GM19035 (cell line): ENCODE measurements at regions not wholly inside any gene's neighbourhood (a gene's known extent, or its start where the extent isn't known, plus 50 kb on each side); places are given as distances from the start of the nearest gene placed in this dataset.

Experiments
- ATAC-seq: cut with Tn5 transposase; IDR thresholded peaks from one replicate; pipeline ENCODE4 v1.9.1; 2021; ENCODE audit not compliant: unreplicated experiment

DNA sequence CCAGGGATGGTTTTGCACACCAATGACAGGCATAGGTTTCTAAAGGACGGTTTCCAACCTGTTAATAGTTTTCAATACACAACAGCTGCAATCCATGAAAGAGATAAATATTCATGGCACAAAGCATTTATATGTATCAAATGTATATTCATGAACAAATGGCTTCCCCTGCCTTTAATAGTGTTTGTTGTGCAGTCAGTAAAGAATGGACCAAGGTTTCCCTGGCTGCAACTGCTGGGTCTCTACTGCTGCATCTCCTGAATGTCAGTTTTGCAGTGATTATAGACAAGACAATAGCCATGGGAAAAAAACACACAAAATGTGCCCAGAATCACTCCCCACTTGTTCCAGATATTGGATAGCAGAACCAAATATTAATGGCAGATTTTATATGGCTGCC lies 284.1 kb downstream of the BTG1 start:
- no peak for ATAC-seq

GRCh38 chr12:91859347-91859746 lies 286.3 kb downstream of the BTG1 start:
- no peak for ATAC-seq

DNA sequence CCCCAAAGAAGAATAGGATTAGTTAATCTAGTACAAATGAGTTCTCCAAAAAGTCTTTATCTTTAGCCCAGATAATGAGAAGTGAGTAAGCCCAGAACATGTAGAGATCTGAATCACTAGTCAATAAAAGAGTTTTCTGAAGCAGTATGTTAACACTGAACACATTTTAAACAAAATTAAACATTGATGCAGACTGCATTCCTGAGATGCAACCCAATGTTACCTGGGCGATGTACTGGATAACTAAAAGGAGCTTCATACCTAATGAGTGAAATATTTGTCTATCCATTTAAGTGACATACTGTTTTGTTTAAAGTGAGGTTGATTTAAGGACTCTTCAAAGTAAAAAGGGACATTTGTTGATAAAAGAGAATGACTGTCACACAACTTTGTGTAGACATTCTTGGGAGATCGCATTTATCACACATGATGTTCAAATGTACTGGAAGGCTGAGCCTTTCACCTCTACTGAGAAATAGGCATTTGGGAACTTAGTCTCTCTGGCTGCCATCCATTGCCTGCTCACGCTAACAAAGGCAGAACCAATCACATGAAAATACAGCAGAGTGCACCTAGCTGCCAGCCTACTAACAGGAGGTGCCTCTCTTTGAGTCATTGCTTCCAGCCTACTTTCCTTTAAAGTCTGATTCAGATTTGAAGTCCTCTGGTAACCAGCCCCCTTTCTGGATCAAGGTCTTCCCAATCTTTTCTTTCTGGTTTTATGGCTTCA lies 287.7 kb downstream of the BTG1 start:
- no peak for ATAC-seq

- ATAC-seq = no peak
Measured at GRCh38 chr12:91854725-91855124, 290.9 kb downstream of the BTG1 start.

GRCh38 chr12:91853350-91854127 lies 292.1 kb downstream of the BTG1 start:
- ATAC-seq = no peak

DNA sequence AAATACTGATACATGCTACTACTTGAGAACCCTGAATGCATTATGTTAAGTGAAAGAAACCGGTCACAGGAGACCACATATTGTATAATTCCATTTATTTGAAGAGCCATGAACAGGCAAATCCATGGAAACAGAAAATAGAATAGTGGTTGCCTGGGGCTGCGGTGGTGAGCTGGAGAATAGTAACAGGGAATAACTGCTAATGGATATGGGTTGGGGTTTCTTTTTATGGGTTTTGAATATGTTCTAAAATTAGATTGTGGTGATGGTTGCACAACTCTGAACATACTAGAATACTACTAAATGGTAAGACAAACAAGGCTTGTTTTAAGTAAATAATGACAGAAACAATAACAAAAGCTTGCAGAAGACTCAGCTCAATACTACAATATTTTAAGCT lies 293.0 kb downstream of the BTG1 start:
- ATAC-seq = no peak

DNA sequence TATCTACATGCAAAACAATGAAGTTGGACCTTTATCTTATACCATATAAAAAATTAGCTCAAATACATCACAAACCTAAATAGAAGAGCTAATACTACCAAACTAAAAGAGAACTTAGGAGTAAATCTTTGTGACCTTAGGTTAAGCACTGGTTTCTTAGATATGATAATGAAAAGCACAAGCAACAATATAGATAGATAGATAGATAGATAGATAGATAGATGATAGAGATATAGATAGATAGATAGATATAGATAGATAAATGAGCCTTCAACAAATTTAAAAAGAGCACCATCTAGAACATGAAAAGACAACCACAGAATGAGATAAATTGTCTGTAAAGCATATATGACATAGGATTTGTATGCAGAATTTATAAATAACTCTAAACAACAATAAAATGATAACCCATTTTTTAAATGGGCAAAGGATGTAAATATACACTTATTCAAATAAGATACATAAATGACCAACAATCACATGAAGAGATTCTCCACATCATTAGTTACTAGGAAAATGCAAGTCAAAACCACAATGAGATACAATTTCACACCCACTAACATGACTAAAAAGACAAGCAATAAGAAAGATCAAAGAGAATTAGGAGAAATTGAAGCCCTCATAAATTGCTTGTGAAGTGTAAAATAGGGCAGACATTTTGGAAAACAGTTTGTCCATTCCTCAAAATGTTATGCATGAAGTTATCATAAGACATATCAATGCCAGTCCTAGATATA lies 293.7 kb downstream of the BTG1 start:
- no peak for ATAC-seq

GRCh38 chr12:91846466-91847055 lies 299.1 kb downstream of the BTG1 start:
- ATAC-seq = no peak

DNA sequence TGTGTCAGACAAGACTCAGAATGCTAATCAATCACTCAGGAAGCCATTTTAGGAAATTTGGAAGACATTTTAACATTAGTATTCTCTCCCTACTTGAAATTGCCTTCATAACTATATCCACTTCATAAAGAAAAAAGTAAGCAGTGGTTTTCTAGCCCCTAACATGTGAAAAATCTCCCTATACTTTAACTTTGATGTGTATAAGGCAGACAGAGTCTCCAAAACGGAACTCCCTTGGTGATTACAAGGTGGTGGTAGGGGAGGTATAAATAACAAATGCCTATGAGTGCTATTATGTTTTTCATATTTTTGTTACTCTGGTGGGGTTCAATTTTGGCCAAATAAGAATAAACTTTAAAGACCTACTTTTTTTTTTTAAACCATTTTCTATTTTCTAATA lies 300.3 kb downstream of the BTG1 start:
- no peak for ATAC-seq

DNA sequence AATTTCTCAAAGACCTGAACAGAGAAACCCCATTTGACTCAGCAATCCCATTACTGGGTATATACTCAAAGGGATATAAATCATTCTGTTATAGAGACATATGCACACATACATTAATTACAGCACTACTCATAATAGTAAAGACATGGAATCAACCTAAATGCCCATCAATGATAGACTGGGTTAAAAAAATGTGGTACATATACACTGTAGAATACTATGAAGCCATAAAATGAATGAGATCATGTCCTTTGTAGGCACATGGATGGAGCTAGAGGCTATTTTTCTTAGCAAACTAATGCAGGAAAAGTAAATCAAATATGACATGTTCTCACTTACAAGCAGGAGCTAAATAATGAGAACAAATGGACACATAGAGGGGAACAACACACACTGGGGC lies 303.8 kb downstream of the BTG1 start:
- no peak for ATAC-seq

- ATAC-seq = no peak
Measured at GRCh38 chr12:91836696-91837095, 308.9 kb downstream of the BTG1 start.

DNA sequence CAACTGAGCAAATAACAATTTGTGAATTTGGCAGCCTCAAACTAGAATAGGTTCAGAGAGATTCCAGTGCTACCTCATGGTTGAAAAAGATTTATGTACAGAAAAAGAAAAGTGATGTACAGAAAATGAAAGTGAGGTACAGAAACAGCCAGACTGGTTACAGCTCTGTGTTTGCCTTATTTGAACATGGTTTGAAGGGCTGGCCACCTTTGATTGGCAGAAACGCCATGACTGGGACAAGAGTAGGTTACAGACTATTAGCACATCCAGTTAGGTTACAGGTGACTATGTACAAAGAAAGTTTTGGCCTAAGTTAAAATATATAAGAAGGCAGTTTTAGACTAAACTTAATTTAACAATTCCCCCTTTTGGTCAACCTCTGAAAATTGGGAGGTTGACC lies 309.4 kb downstream of the BTG1 start:
- no peak for ATAC-seq

DNA sequence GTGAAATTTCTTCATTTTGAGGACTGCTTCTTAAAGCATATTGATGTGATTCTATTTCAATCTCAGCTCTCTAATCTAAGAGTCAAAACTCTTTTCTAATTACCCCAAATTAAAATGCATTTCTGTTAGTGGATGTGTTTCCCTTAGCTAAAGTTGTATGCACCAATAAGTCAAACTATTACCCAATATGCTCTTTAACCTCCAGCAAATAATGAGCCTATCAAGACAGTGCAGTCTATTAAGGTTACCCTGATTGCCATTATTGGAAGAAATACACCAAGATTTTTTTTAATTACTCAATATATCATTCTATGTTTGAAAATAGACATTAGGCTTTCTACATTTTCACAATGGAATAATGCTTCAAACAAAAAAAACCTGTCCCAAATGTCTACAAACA lies 310.0 kb downstream of the BTG1 start:
- no peak for ATAC-seq

DNA sequence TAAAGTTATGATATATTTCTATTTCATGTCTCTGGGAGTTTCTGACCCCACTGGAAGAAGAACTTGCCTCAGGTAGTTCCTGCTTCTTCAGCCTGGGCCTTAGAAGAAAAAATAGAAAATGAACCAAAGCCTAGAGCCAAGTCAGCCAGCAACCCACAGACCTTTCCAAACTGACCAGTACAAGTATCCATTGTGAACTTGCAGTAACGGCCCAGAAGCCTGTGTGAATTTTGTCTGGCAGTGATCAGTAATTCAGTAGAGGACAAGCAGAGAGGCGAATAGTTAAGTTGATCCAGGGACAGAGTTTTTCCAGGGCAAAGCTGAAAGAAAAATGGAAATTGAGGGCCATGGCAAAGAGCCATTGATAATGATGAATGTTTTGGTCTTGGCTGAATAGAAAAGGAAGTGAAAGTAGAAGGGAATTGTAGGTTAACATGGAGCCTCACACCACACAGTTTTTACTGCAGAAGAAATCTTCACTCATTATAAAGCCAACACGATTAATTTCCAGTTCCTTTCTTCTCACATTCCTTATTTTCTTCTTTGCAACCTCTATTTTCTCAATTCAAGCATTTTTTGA lies 311.8 kb downstream of the BTG1 start:
- ATAC-seq = no peak

- ATAC-seq = no peak
Measured at GRCh38 chr12:91825999-91826398, 319.6 kb downstream of the BTG1 start.

- no peak for ATAC-seq
Measured at GRCh38 chr12:91824991-91825390, 320.7 kb downstream of the BTG1 start.

- ATAC-seq = no peak
Measured at GRCh38 chr12:91819132-91819447, 326.6 kb downstream of the BTG1 start.

- no peak for ATAC-seq
Measured at GRCh38 chr12:91818227-91819131, 327.2 kb downstream of the BTG1 start.

DNA sequence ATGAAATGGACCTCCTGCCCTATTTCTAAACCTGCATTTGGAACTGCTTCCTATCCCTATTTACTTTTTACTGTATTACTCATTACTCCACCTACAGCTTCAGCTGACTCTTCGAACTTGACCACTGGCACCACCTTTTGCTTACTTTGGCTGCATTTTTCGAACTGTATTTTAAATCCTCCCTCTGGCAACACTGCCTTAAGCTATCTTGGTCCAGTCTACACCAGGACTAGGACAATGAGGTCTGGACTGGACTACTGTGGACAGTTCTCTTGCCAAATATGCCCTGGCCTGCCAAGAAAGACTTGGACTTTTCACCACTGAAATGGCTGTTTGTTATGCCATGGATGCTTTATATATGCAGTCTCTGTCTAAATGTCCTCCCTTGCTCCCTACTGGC lies 328.1 kb downstream of the BTG1 start:
- ATAC-seq = no peak

- ATAC-seq = no peak
Measured at GRCh38 chr12:91813701-91814100, 331.9 kb downstream of the BTG1 start.
